AG08395 (cell line): ENCODE measurements at regions not wholly inside any gene's neighbourhood (a gene's known extent, or its start where the extent isn't known, plus 50 kb on each side); places are given as distances from the start of the nearest gene placed in this dataset.
"Not testable (repeated sequence)": the region's sequence is repeated elsewhere in the genome, so short reads cannot be mapped to it uniquely, and the experiment has no call there.

Source experiments
- DNase-seq: peaks from one replicate; pipeline ENCODE4 v3.0.0; 2012; ENCODE audit warnings: mixed read lengths, low spot score

- DNase-seq = no peak
Measured at GRCh38 chr1:169013821-169014220, 92.7 kb upstream of the ATP1B1 start.

DNA sequence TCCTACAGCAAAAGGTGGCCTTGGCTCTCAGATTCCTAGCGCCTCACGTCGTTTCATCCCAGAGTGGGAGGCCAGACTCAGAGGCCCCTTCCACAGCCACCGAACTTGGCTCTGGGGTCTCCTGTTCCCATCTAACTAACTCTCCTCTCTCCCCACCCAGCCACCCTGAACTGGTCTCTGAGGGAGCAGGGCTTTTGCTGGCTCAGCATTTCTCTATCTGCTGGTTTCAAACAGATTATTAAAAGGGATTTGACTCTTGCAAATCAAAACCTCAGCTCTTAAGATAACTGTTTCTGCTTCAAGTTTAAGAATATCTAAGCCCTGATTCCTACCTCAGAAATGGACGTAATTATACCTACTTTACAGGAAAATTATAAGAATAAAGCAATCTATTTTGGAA, 91.0 kb upstream of the ATP1B1 start:
- no peak for DNase-seq

- DNase-seq = no peak
Measured at GRCh38 chr1:169018751-169019150, 87.7 kb upstream of the ATP1B1 start.

DNA sequence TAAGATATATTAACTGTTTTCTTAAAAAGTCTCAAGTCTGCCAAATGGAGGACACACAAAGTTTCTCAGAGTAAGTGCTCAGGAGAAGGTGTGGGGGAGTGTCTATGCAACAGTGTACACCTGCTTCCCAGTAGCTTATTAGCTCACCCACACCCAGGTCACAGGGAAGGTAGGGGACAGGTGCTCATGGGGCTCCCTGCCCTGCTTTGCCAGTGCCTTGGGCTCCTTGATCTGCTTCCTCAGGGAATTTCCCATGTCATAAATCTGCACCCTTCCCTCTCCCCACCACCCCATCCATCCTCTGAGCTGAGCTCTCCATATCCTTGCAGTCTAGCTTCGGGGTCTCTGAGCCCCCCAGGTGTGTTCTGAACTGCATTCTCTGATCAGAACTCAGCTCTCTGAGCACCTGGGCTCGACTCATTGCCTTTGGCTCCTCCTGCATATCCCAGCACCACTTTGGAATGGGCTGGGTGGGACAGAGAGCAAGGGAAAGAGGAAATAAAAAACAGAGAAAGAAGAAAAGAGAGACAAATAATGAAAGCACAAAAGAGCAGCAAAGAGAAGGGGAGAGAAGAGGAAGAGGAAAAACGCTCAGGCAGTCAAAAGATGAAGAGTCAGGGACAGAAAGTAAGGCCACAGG, 87.0 kb upstream of the ATP1B1 start:
- no peak for DNase-seq

DNA sequence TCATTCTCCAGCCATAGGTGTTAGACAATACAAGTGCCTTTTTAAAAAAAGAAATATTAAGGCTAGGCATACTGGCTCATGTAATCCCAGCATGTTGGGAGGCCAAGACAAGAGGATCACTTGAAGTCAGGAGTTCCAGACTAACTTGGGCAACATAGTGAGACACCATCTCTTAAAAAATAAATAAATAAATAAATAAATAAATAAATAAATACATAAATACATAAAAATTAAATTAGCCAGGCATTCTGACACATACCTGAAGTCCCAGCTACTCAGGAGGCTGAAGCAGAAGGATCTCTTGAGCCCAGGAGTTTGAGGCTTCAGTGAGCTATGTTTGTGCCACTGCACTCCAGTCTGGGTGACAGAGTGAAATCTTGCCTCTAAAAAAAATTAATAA, 85.8 kb upstream of the ATP1B1 start:
- DNase-seq = no peak

GRCh38 chr1:169022648-169023047, 83.8 kb upstream of the ATP1B1 start:
- DNase-seq = no peak

GRCh38 chr1:169024255-169024654, 82.2 kb upstream of the ATP1B1 start:
- no peak for DNase-seq

DNA sequence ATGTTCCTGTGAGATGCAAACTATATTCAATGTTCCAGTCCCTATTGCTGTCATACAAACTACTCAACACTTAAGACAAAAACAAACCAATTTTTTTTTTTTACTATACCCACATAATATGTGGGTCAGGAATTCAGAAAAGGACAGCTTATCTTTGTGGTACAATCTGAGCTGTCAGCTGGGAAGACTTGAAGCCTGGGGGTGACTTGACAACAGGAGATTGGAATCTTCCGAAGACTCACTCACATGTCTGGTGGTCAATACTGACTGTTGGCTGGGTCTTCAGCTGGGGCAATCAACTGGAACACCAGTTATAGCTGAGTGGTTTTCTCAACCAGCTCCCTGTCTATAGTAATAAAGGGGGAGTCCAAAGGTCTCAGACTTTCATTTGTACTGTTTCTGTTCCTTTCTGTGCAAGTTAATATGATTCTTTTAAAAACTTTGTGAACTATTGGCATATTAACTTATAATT, 81.7 kb upstream of the ATP1B1 start:
- no peak for DNase-seq

GRCh38 chr1:169025412-169025811, 81.1 kb upstream of the ATP1B1 start:
- DNase-seq = no peak

- DNase-seq = no peak
Measured at GRCh38 chr1:169027607-169028320, 78.7 kb upstream of the ATP1B1 start.

- no peak for DNase-seq
Measured at GRCh38 chr1:169031566-169032224, 74.8 kb upstream of the ATP1B1 start.

DNA sequence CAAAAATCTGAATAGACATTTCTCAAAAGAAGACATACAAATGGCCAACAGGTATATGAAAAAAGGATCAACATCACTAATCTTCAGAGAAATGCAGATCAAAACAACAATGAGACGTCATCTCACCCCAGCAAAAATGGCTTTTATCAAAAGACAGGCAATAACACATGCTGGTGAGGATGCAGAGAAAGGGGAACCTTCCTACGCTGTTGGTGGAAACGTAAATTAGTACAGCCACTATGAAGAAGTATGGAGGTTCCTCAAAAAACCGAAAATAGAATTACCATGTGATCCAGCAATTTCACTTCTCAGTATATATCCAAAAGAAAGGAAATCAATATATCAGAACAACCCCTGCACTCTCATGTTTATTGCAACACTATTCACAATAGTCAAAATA, 65.1 kb upstream of the ATP1B1 start:
- DNase-seq = no peak

DNA sequence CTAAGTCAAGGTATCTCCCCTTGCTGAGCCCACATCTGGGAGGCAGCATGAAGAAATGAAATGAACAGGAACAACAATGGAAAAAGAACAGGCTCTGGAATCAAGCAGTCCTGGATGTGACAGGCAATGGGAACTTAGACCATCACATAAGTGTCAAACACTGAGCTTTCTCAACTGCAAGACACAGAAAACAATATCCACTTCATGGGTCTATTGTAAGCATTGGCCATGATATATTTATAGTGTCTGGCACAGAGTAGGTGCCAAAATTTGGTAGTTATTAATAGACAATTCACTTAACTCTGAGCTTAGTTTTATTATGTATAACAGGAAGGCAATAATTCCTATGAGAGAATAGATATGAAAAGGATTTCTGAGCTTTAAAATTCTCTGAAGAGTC, 64.1 kb upstream of the ATP1B1 start:
- DNase-seq = no peak

DNA sequence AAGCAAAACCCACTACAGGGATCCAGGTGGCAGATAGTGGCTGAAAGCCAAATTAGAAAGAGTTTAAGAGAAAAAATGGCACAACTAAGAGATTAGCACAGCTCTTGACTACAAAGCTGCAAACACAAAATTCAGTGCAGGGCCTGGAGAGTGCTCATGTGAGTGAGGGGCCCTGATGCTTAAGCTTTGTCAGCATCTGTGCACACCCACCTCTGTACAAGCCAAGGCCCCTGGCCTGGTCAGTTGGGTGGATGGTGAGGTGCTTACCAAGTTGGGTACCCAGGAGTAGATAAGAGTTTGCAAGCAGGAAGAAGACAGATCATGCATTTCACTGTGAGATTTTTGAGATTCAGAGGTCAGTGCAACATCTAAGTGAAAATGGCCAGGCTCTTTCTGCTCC, 62.7 kb upstream of the ATP1B1 start:
- DNase-seq = no peak

GRCh38 chr1:169044296-169044695, 62.2 kb upstream of the ATP1B1 start:
- DNase-seq = no peak

DNA sequence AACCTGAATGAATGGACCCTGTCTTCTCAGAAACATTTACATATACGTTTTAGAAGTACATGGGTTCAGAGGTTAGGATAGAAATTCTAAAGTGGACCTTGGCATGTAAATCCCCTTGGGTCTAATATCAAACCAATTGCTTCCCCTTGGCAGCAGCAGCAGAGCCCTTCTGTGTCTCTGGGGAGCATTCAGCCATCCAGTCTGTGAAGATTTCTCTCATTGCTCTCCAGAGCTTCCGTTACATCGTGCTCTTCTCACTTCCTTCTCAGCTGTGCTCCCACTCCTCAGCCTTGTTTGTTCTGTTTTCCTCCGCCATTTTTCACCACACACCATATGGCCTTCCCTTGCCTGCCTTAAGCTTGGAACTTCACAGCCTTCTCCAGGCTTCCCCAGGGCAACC, 61.5 kb upstream of the ATP1B1 start:
- DNase-seq = no peak

- DNase-seq = no peak
Measured at GRCh38 chr1:169046671-169047070, 59.8 kb upstream of the ATP1B1 start.

DNA sequence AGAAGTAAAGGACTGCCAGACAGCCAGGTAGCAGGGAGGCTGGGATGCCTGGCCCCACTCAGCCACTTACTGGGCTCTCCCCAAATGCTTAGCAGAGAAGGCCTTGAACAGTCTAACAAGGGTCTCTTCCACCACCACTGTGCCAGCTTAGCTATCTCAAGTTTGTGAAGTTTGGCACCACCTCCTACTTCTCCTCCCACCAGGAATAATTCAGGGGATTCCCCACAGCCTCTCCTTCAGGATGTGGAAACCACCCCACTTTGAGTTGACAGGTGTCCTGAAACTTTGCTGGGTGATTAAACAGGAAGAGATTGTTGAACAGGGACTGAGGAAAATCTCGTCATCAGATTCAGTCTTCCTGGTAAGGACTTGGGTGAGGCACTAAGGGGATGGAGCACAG, 59.4 kb upstream of the ATP1B1 start:
- DNase-seq = no peak

- DNase-seq = no peak
Measured at GRCh38 chr1:169048043-169048442, 58.4 kb upstream of the ATP1B1 start.

DNA sequence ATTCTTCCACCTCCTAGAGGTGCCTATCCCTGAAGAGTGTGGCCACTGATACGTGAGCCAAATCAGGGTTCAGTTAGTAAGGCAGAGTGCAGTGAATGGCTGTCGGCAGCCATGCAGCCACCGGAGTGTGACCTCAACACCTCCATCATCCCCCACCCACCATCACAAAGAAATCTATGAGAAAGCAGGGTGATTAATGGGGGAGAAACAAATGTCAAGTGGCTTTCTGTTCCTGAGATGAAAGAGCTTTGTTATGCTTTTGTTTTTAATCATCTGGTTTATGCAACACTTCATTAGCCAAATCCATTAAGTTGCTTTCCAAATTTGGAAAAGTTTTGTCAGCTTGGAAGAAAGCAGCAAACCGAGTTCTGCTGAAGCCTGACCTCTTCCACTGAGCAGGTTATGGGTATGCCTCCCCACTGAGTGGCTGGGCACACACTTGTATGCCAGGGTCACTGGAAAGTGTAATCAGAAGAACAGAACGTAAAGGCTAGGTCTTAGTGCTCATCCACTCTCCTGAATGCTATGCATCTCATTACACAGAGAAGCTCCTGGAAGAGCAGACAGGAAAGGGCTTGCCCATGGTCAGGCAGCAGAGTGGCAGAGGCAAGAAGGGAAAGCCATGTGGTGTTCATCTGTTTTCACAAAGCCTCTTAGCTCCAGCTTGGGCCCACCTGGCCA, 57.1 kb upstream of the ATP1B1 start:
- no peak for DNase-seq

DNA sequence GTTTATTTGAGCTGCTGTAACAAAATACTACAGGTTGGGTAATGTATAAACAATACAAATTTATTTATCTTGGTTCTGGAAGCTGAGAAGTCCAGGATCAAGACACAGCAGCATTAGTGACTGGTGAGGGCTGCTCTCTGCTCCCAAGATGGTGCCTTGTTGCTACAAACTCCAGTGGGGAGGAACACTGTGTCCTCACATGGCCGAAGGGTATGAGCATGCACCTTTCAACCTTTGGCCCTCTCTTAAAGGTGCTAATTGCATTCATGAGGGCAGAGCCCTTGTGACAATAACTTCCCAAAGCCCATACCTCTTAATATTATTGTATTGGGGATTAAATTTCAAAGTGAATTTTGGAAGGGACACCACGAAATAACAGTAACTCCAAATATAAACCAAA, 55.3 kb upstream of the ATP1B1 start:
- no peak for DNase-seq

DNA sequence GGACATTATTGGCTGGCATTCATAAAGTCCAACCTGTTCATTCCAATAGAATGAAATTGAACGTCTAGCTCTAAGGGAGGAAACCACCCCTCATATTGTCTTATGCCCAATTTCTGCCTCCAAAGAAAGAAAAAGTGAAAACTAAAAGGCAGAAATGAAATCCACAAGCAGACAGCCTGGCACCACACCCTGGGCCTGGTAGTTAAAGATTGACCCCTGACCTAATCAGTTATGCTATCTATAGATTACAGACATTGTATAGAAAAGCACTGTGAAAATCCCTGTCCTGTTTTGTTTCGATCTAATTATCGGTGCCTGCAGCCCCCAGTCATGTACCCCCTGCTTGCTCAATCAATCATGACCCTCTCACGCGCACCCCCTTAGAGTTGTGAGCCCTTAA, 54.3 kb upstream of the ATP1B1 start:
- not testable (repeated sequence) for DNase-seq

- DNase-seq = no peak
Measured at GRCh38 chr1:169052727-169053126, 53.8 kb upstream of the ATP1B1 start.
